ENCODE measurements at regions not wholly inside any gene's neighbourhood (a gene's known extent, or its start where the extent isn't known, plus 50 kb on each side); places are given as distances from the start of the nearest gene placed in this dataset.

GRCh38 chr15:69751566-69751965 is 298.9 kb downstream of the RPLP1 start:
- H4K20me1 ChIP-seq (ENCODE audit: insufficient read depth), result no peaks in the 10 kb centered on the region
- no peak for TF ChIP-seq EZH2 (IDR thresholded peaks at IDR 0.05; ENCODE audit: low read depth)
- H3K36me3 ChIP-seq (ENCODE audit: low read depth), result no peaks in the 10 kb centered on the region
- H3K27me3 ChIP-seq (ENCODE audit: insufficient read depth, low read depth), result no peaks in the 10 kb centered on the region
- no peaks in the 10 kb centered on the region for H3K4me1 ChIP-seq (replicated peaks; ENCODE audit: insufficient read depth)
- no peak overlapping the region for H3K27ac ChIP-seq
- intact Hi-C loops (cut with micrococcal nuclease; ENCODE audit: unreplicated experiment), result no loop called here
- H3K4me2 ChIP-seq, result no peak overlapping the region
- H3K9me3 ChIP-seq (ENCODE audit: insufficient read depth, low read depth), result no peaks in the 10 kb centered on the region; the same call in 1 of the 2 replicates
- CTCF ChIA-PET, result interaction anchor here (0.6 kb wide), 1 partner anchor 129 kb away, joined by 4 read pairs; no protein-coding TSS in a partner anchor
- no peaks in the 10 kb centered on the region for H3K9me2 ChIP-seq (ENCODE audit: insufficient read depth)
- H3K4me3 ChIP-seq, result no peak overlapping the region
- no peak for DNase-seq
- POLR2A ChIA-PET (ENCODE audit: unreplicated experiment), result no interaction called here
- H2AFZ ChIP-seq, result no peak overlapping the region
- H3K79me2 ChIP-seq (ENCODE audit: low read depth), result no peaks in the 10 kb centered on the region
- no TSS peak for BruUV-seq (replicated peaks)
- H3F3A ChIP-seq (ENCODE audit: insufficient read depth, low read depth), result no peaks in the 10 kb centered on the region

GRCh38 chr15:69753867-69754266 is 301.2 kb downstream of the RPLP1 start:
- CTCF ChIA-PET, result no interaction called here
- no peak overlapping the region for H3K27ac ChIP-seq
- BruUV-seq (replicated peaks), result no TSS peak

GRCh38 chr15:69754313-69754712 is 301.7 kb downstream of the RPLP1 start:
- H3K27me3 ChIP-seq (ENCODE audit: insufficient read depth, low read depth), result no peaks in the 10 kb centered on the region
- intact Hi-C loops (cut with micrococcal nuclease; ENCODE audit: unreplicated experiment), result no loop called here

More at GRCh38 chr15:69753867-69754266, 301.2 kb downstream of the RPLP1 start:
- Histone ChIP-seq H3K4me2 (no peak overlapping the region), H4K20me1 (ENCODE audit: insufficient read depth) (no peaks in the 10 kb centered on the region), H3K36me3 (ENCODE audit: low read depth) (no peaks in the 10 kb centered on the region), H3K9me3 (ENCODE audit: insufficient read depth, low read depth) (no peaks in the 10 kb centered on the region; the same call in 1 of the 2 replicates), H3F3A (ENCODE audit: insufficient read depth, low read depth) (peaks cover 6% of the 10 kb centered on the region; the same call in 1 of the 2 replicates), H3K79me2 (ENCODE audit: low read depth) (no peaks in the 10 kb centered on the region), H3K4me1 (replicated peaks; ENCODE audit: insufficient read depth) (peaks cover 21% of the 10 kb centered on the region), H3K4me3 (no peak overlapping the region), H2AFZ (no peak overlapping the region), H3K27me3 (ENCODE audit: insufficient read depth, low read depth) (no peaks in the 10 kb centered on the region), H3K9me2 (ENCODE audit: insufficient read depth) (no peaks in the 10 kb centered on the region)
- no peak for TF ChIP-seq EZH2 (IDR thresholded peaks at IDR 0.05; ENCODE audit: low read depth)
- TF ChIP-seq, protein P1, sequence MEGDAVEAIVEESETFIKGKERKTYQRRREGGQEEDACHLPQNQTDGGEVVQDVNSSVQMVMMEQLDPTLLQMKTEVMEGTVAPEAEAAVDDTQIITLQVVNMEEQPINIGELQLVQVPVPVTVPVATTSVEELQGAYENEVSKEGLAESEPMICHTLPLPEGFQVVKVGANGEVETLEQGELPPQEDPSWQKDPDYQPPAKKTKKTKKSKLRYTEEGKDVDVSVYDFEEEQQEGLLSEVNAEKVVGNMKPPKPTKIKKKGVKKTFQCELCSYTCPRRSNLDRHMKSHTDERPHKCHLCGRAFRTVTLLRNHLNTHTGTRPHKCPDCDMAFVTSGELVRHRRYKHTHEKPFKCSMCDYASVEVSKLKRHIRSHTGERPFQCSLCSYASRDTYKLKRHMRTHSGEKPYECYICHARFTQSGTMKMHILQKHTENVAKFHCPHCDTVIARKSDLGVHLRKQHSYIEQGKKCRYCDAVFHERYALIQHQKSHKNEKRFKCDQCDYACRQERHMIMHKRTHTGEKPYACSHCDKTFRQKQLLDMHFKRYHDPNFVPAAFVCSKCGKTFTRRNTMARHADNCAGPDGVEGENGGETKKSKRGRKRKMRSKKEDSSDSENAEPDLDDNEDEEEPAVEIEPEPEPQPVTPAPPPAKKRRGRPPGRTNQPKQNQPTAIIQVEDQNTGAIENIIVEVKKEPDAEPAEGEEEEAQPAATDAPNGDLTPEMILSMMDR (conservative IDR thresholded peaks at IDR 0.05), result no peak
- intact Hi-C loops (cut with micrococcal nuclease; ENCODE audit: unreplicated experiment), result no loop called here
- DNase-seq, result no peak
- POLR2A ChIA-PET (ENCODE audit: unreplicated experiment), result no interaction called here

More at GRCh38 chr15:69754313-69754712, 301.7 kb downstream of the RPLP1 start:
- Histone ChIP-seq H3K27ac (no peak overlapping the region), H3K79me2 (ENCODE audit: low read depth) (no peaks in the 10 kb centered on the region), H2AFZ (no peak overlapping the region), H3K9me3 (ENCODE audit: insufficient read depth, low read depth) (no peaks in the 10 kb centered on the region; the same call in 1 of the 2 replicates), H3F3A (ENCODE audit: insufficient read depth, low read depth) (peaks cover 9% of the 10 kb centered on the region; the same call in 1 of the 2 replicates), H3K4me3 (no peak overlapping the region), H3K4me2 (no peak overlapping the region), H4K20me1 (ENCODE audit: insufficient read depth) (no peaks in the 10 kb centered on the region), H3K9me2 (ENCODE audit: insufficient read depth) (no peaks in the 10 kb centered on the region), H3K36me3 (ENCODE audit: low read depth) (no peaks in the 10 kb centered on the region), H3K4me1 (replicated peaks; ENCODE audit: insufficient read depth) (peaks cover 26% of the 10 kb centered on the region)
- TF ChIP-seq, protein P1 (conservative IDR thresholded peaks at IDR 0.05), result no peak
- DNase-seq, result no peak
- ChIA-PET POLR2A (ENCODE audit: unreplicated experiment) (no interaction called here), CTCF (no interaction called here)
- no TSS peak for BruUV-seq (replicated peaks)

Measured in PC-9 (cell line).